ENCODE measurements at regions not wholly inside any gene's neighbourhood (a gene's known extent, or its start where the extent isn't known, plus 50 kb on each side); places are given as distances from the start of the nearest gene placed in this dataset.

DNA sequence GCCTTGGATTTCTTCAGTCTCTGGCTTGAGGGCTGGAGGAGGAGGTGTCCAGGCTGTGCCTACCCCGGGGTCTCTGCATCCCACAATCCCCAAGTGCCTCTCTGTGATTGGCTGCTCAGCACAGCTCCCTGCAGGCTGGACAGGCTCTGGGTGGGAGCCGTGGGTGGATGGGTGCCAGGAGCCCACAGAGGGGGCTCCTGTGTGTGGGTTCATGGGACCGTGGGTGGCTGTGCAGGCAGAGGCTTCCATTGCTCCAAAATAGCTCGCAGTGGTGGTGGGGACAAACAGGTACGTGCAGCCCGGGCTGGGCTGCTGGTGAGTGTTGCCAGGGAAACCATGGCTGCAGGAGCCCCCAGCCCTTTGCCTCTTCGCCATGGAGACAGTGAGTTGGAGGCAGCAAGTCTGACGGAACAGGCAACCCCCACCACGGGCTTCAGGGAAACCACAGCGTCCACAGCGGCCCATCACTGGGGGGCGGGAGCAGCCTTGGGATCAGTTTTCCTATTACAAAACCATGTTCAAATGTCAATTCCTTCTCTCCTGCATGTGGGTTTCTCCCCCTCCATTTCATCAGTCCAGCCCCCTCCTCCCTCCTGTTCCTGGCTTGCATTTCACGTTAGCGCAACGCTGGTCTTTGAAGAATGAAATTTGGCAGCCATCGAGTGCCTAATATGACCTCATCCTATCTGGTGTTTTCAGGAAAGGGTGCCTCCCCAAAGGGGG, 155.2 kb downstream of the TRIM29 start:
- no peak for DNase-seq (ENCODE audit: low spot score)

- no peak for DNase-seq (ENCODE audit: low spot score)
Measured at GRCh38 chr11:119980431-119980830, 157.5 kb downstream of the TRIM29 start.

DNA sequence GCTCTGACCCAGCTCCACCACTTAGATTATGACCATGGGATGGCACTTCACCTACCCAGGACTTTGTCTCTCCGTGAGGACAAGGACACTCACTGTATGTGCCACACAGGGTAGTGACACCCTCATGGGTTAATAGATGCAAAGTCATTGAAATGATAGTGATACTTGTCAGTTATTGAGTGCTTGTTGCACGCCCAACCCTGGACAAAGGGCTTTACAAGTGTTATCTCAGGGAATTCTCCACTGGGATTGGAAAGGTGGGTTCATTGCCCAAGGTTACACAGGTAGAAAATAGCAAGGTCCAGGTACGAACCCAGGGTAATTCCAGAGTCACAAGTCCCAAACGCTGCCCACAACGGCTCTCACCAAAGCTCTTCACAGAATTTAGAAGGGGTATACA, 158.2 kb downstream of the TRIM29 start:
- DNase-seq (ENCODE audit: low spot score): no peak

DNA sequence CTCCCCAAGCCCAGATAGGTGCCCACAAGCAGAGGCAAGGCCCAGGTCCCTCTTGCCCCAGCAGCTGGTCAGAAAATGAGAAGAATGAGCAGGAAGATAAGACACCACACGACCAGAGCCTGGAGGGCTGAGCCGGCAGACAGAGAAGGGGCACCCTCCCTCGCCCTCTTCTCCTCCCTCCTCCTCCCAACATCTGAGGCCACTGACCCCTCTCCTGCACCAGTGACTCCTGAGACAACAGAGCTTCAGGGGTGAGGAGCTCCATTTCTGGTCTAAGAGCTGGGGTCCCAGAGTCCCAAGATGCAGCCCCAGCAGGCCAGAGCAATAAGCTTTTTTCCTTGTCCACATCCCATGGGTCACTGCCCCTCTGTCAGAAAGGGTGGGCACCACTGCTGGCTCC, 159.2 kb downstream of the TRIM29 start:
- no peak for DNase-seq (ENCODE audit: low spot score)

- no peak for DNase-seq (ENCODE audit: low spot score)
Measured at GRCh38 chr11:119977881-119978280, 160.0 kb downstream of the TRIM29 start.

GRCh38 chr11:119977561-119977860, 160.4 kb downstream of the TRIM29 start:
- DNase-seq (ENCODE audit: low spot score): no peak

DNA sequence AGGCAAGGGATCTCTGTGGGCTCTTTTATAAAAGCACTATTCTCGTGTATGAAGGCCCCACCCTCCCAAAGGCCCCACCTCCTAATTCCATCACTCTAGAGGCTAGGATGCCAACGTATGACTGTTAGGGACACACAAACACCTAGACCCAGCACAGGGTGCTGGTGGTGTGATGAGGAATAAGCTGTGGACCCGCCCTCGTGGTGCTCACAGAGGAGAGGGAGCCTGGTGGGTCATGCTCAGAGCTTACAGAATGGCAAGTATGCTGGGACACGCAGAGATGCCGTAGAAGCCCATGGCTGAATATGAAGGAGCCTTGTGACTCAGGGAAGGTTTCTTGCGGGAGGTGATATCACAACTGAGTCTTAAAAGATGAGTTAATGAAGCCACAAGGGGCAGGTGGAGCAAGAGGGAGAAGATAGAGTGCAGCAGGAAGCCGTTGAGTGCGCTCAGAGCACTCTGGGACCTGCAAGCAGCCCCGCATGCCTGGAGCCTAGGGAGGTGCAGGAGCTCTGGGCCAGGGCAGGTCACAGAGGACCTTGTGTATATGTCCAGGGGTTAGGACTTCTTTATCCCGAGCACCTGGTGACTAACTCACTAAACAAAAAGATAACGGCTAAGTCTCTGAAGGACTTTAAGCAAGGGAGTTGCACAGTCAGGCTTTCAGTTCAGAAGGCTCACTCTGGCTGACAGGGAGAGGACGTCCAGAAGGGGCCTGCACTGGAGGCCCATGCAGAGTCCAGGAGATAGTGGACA, 160.9 kb downstream of the TRIM29 start:
- DNase-seq (ENCODE audit: low spot score): no peak

DNA sequence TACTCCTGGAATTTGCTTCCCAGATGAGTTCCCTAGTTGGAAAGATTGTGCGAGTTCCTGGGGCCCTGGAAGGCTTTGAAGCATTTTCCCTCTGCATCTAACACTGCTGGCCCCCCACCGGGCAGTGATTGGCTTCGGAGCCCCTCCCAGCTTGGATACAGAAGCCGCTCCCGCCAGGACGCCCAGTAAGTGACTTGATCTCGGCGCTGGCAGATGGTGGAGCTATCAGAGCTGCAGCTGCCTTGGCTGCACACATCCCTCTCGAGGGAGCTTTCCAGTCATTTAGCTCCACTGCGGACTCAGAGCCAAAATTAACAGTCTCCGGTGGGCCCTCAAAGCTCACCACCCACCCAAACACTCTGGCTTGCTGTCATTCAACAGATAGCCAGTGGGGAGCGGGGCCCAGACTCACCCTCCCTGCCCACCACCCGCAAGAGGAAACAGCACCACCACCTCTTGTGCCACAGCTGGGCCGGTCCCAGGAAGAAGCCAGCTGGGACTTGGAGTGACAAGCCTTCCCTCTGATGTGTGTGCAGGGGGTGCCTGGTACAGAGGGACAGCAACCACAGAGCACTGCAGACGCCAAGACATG, 162.3 kb downstream of the TRIM29 start:
- no peak for DNase-seq (ENCODE audit: low spot score)

DNA sequence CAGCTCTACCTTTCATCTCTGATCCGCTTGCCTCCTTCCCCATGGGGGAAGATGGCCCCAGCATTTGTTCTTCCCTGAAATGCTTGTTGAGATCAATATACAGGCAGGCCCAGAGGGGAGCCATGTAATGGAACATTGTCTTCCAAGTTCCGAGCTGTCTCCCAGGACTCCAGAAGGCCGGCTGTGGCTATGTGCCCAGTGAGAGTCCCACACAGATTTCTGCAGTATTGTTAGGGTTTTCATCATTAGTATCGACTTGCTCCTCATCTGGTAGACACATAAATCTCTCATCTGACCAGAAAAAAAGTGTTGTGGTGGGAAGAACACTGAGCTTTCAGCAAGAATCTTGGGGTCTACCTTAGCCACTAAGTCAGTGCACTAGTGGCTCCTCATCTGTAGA, 163.4 kb downstream of the TRIM29 start:
- DNase-seq (ENCODE audit: low spot score): no peak

DNA sequence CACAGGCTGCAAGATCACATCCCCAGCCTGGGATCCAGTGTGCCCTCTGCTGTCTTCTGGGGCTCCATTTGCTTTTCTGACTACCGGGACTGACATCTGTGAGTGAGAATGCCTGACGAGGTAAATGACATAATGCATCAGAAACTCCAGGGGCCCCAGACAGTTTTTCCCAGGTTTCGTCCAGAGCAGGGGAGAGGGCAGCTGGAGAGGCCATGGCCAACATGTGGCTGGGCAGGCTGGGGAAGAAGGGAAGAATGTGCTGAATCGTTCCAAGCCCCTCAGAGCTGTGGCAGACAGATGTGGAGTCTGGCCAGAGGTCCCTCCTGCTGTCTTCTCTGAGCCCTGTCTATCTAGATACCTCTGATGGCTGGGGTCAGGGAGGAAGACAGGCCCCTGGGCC, 163.9 kb downstream of the TRIM29 start:
- DNase-seq (ENCODE audit: low spot score): no peak

GRCh38 chr11:119972281-119972680, 165.6 kb downstream of the TRIM29 start:
- DNase-seq (ENCODE audit: low spot score): no peak

DNA sequence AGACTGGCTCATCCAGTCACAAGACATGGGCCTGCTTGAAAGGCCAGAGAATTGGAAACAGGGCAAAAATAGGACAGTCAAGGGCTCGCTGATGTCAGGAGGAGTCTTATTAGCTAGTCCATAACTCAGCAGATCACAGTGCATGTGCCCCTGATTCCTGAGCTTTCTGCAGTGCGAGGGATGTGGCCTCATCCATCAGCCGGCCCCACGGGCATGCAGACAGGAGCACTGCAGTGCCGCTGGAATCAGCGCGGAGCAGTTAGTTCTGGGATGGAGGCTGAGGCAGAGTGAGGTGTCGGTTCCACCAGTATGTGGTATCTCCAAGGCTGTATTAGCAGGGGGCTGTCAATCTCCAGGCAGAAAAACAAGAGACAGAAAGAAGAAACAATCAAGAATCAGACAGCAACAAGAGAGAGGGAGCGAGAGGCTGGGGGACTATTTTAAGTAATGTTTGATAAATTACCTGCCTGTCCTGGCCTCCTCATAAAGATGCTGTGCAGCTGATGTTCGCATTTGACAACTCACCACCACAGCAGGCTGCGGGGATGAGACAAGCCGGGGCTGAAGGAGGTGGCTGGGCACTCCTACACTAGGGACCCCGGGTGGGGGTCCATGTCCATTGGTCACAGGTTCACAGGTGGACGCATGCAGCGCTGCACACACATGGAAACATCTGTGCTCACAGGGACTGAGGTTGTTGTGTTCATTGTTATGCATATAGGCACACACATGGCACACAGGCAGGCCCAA, 167.2 kb downstream of the TRIM29 start:
- no peak for DNase-seq (ENCODE audit: low spot score)

- DNase-seq (ENCODE audit: low spot score): no peak
Measured at GRCh38 chr11:119964136-119965025, 173.5 kb downstream of the TRIM29 start.

- no peak for DNase-seq (ENCODE audit: low spot score)
Measured at GRCh38 chr11:119957951-119958350, 180.0 kb downstream of the TRIM29 start.

DNA sequence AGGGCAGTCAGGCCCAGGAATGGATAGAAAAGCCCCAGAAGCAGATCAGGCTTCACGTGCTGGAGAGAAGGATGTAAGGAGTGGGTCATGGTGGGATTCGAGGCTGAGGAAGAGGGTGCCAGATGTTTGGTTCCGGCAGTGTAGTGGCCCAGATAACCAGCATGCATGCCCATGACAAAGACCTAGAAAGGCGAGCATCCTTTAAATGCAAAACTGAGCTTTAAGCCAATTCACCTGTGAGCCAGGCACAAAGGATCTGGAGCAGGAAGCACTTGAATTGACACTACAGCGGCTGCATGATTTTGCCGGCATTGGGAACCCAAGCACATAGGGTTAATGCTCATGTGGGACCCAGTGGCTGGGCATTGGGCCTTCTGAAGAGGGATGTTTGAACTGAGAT, 185.5 kb downstream of the TRIM29 start:
- DNase-seq (ENCODE audit: low spot score): no peak

DNA sequence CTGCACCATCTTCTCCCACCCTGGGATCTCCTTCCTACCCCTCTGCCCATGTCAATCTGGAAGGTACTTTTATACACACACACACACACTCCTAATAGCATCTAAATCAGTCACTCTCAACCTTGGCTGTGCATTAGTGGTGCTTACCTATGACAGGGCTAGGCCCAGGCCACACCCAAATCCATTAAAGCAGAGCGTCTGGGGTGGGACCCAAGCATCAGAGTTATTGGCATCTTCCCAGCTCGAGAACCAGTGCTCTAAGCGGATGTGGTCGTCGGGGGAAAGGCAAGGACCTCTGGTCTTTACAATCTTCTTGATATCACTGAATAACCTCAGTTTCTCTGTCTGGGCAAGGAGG, 194.6 kb downstream of the TRIM29 start:
- DNase-seq (ENCODE audit: low spot score): peak; percentile 29

GRCh38 chr11:119942583-119943297, 195.2 kb downstream of the TRIM29 start:
- DNase-seq (ENCODE audit: low spot score): peak; percentile 32

DNA sequence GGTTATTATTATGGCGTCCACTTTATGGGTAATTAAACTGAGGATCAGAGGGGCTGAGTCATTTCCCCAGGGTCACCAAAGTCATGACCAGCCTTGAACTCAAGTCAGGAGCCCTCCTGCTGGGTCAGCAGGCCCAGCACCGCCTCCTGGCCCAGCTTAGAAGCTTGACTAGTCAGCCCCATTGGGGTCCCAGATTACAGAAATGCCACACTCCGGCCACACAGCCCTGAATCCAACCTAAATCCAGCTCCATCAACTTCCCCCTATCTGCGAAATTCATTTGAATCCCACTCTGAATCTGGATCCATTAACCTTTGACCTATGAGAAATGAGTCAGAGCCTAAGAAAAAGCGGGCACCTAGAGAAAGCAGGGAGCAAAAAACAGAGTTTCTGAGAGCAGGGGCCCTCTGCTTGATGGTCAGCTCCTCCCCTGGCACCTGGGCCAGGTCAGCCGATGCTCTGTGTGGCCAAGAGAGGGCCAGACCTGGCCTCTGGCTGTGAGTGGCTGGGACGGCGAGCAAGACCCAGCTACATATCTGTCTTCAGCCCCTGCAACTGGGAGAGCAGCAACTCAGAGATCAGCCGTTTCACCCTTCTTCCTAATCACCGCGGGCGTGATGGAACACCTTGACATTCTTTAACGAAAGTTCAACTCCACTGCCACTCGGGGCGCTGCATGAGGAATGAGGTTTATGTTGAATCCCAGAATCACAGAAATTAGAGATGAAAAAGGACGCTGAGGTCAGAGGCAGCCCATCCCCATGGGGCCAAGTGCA, 196.1 kb downstream of the TRIM29 start:
- DNase-seq (ENCODE audit: low spot score): no peak

DNA sequence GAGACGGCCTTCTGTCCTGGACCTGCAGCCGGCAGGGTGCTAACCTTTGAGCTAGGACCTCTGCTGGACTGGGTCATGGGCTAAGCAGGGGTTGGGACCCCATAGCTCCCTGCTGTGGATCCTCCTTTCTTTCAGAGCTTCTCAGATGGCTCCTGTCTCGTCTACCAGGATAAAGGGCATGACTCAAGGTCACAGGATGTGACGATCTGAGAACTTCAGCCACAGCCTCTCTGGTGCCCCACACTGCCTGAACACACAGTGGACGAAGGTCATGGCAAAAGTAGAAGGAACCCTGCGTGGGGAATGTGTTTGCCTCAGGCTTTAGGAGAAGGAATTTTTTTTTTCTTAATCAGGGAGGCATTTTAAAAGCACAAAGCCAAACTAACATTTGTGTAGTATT, 196.7 kb downstream of the TRIM29 start:
- no peak for DNase-seq (ENCODE audit: low spot score)

DNA sequence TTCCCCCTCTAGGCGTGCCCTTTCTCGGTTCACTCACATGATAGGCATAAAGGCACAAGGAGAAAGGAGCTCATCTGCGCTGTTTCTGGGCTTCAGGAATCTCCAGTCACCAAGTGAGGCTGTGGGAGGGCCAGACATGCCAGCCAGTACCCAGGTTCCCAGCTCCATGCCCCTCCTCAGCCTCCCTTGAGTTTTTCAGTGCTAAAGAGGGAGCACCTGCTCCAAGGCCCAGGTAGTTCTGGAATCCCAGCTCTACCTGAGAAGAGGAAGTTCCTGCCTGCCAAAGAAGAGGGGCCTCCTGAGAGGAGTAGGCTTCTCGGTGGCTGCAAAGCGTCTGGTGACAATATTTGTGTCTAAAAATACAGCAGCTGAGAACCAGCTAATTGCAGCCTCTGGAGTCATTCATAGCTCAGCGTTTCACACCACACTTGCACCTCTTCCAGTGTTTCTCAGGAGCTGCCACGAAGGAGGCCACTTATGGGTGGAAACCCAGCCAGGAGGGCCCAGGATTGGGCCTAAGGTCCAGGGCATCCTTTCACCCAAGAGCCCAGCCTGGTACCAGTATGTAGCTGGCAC, 197.4 kb downstream of the TRIM29 start:
- no peak for DNase-seq (ENCODE audit: low spot score)
